Endothelial cell of umbilical vein (primary cell): ENCODE measurements at regions not wholly inside any gene's neighbourhood (a gene's known extent, or its start where the extent isn't known, plus 50 kb on each side); places are given as distances from the start of the nearest gene placed in this dataset.

Source experiments
- BruUV-seq: library from RNA; stranded (reverse); fragments of 400-500 nt; replicated peaks from 2 replicates; lab custom pipeline; 2021; lab: Mats Ljungman, UMichigan
- CTCF ChIA-PET: fragments of 300-600, 350-600 bp; sonication (Branson Sonifier 250); formaldehyde crosslinking; loops from one replicate; lab custom pipeline; 2021; ENCODE audit warnings: antibody characterized with exemption, inconsistent platforms; lab: Charles Lee
- POLR2A ChIA-PET: fragments of 300-600, 350-600 bp; sonication (Branson Sonifier 250); formaldehyde crosslinking; loops from one replicate; lab custom pipeline; 2021; ENCODE audit warnings: antibody characterized with exemption, inconsistent platforms; lab: Charles Lee
- DNase-seq: peaks from one replicate; pipeline ENCODE4 v3.0.0-alpha.2; 2011; ENCODE audit warnings: low read depth, low spot score
- FAIRE-seq: peaks from 2 replicates; lab custom pipeline; 2011; peaks lifted over from hg19 to GRCh38; lab: Jason Lieb, UNC
- H2AFZ ChIP-seq: 2 replicates; pipeline ENCODE4 v1.6.0; 2012; ENCODE audit warnings: low read depth, low read length, control low read depth, inconsistent platforms
- H3K27ac ChIP-seq: 2 replicates; pipeline ENCODE4 v1.5.1; 2011; ENCODE audit warnings: low read depth, mild to moderate bottlenecking, control low read depth, low read length, moderate library complexity; ENCODE audit not compliant: insufficient read depth
- H3K27me3 ChIP-seq, 2 experiments: 2 replicates each; pipeline versions ENCODE4 v1.6.0 to v1.6.1; 2011; ENCODE audit warnings: low read length in 2 of 2, mixed read lengths in 1 of 2; ENCODE audit not compliant: control insufficient read depth in 2 of 2, insufficient read depth in 2 of 2
- H3K36me3 ChIP-seq, 2 experiments: 2 replicates in 1 of 2; 3 replicates in 1 of 2; pipeline ENCODE4 v1.5.1; 2011; ENCODE audit warnings: low read length in 2 of 2, mild to moderate bottlenecking in 1 of 2, moderate library complexity in 1 of 2; ENCODE audit not compliant: control insufficient read depth in 2 of 2, insufficient read depth in 2 of 2; ENCODE audit errors: extremely low read depth in 1 of 2
- H3K4me1 ChIP-seq: 3 replicates; pipeline ENCODE4 v1.5.1; 2011; ENCODE audit warnings: mild to moderate bottlenecking, low read length; ENCODE audit not compliant: control insufficient read depth, insufficient read depth; ENCODE audit errors: extremely low read depth
- H3K4me2 ChIP-seq: 2 replicates; pipeline ENCODE4 v1.6.1; 2011; ENCODE audit warnings: low read length, control low read depth, mixed read lengths; ENCODE audit not compliant: insufficient read depth
- H3K4me3 ChIP-seq, 3 experiments: fragments of 200-600 bp in 1 of 3; sonication (generic), shearing (Covaris generic) in 1 of 3; replicated peaks in 1 of 3; 2 replicates each; pipeline ENCODE4 v1.5.1; 2011 to 2016; ENCODE audit warnings: control low read depth in 3 of 3, low read length in 3 of 3, mild to moderate bottlenecking in 2 of 3, inconsistent platforms in 1 of 3, low read depth in 1 of 3, moderate library complexity in 1 of 3; ENCODE audit not compliant: insufficient read depth in 1 of 3
- H3K79me2 ChIP-seq: 2 replicates; pipeline ENCODE4 v1.6.0; 2012; ENCODE audit warnings: low read length, inconsistent platforms; ENCODE audit not compliant: control insufficient read depth, insufficient read depth
- H3K9ac ChIP-seq: replicated peaks from 2 replicates; pipeline ENCODE3; 2011; ENCODE audit warnings: low read length, control low read depth; ENCODE audit not compliant: insufficient read depth; ENCODE audit errors: extremely low read depth
- H3K9me1 ChIP-seq: replicated peaks from 3 replicates; pipeline ENCODE4 v1.6.0; 2011; ENCODE audit warnings: mild to moderate bottlenecking, low read length; ENCODE audit not compliant: control insufficient read depth, insufficient read depth; ENCODE audit errors: extremely low read depth
- H3K9me3 ChIP-seq: replicated peaks from 2 replicates; pipeline ENCODE4 v1.5.1; 2012; ENCODE audit warnings: low read length, inconsistent platforms; ENCODE audit not compliant: control insufficient read depth, insufficient read depth
- H4K20me1 ChIP-seq: replicated peaks from 2 replicates; pipeline ENCODE3; 2011; ENCODE audit warnings: mild to moderate bottlenecking, low read length; ENCODE audit not compliant: control insufficient read depth, insufficient read depth; ENCODE audit errors: extremely low read depth
- EZH2 ChIP-seq: IDR thresholded peaks from 2 replicates; pipeline ENCODE4 v1.6.1; 2012; ENCODE audit warnings: borderline replicate concordance, low read depth, mild to moderate bottlenecking, moderate library complexity, low read length, inconsistent platforms; ENCODE audit not compliant: severe bottlenecking
- FOS ChIP-seq: IDR thresholded peaks from 2 replicates; pipeline ENCODE4 v1.6.1; 2011; ENCODE audit warnings: mild to moderate bottlenecking, low read length, moderate library complexity, borderline replicate concordance; ENCODE audit not compliant: insufficient read depth
- GATA2 ChIP-seq: IDR thresholded peaks from 2 replicates; pipeline ENCODE4 v1.7.0; 2011; ENCODE audit warnings: low read depth, mild to moderate bottlenecking, moderate library complexity, mixed read lengths, low read length; ENCODE audit not compliant: insufficient read length, insufficient read depth
- JUN ChIP-seq: IDR thresholded peaks from 2 replicates; pipeline ENCODE4 v1.6.1; 2011; ENCODE audit warnings: borderline replicate concordance, low read depth; ENCODE audit not compliant: insufficient read length, insufficient read depth
- MYC ChIP-seq: IDR thresholded peaks from one replicate; pipeline ENCODE4 v1.6.1; 2011; ENCODE audit warnings: mild to moderate bottlenecking, low read depth, low read length
- POLR2A ChIP-seq: IDR thresholded peaks from 2 replicates; pipeline ENCODE4 v1.6.1; 2012; ENCODE audit warnings: low read depth, mild to moderate bottlenecking, control low read depth, low read length
- POLR2AphosphoS5 ChIP-seq: IDR thresholded peaks from 2 replicates; pipeline ENCODE4 v1.6.1; 2012; ENCODE audit warnings: low read depth, mild to moderate bottlenecking, control low read depth, low read length, moderate library complexity; ENCODE audit not compliant: insufficient read depth
- dilution Hi-C: fragments of 300-500 bp; cut with MboI; formaldehyde crosslinking; loops from one replicate; pipeline ENCODE4 v1.15.0; 2019; ENCODE audit warnings: low sequenced_read_pairs; ENCODE audit not compliant: extremely low pct_ligation_motif_present
- intact Hi-C: fragments of 100-400 bp; cut with micrococcal nuclease; formaldehyde crosslinking; loops from one replicate; pipeline ENCODE4 v1.10.0; 2022
- TF ChIP-seq, protein P1 (sequence below), 2 donors: IDR thresholded peaks; 1 replicate in 1 of 2; 2 replicates in 1 of 2; pipeline ENCODE4 v1.5.1; 2011; ENCODE audit warnings: low read length in 2 of 2, mild to moderate bottlenecking in 2 of 2, moderate library complexity in 2 of 2, control low read depth in 1 of 2, inconsistent platforms in 1 of 2, low read depth in 1 of 2; ENCODE audit not compliant: insufficient read depth in 1 of 2; ENCODE audit errors: extremely low read depth in 1 of 2
- TF ChIP-seq, protein P2 (sequence below): IDR thresholded peaks from 2 replicates; pipeline ENCODE4 v1.6.1; 2011; ENCODE audit not compliant: insufficient read depth, insufficient read length

DNA sequence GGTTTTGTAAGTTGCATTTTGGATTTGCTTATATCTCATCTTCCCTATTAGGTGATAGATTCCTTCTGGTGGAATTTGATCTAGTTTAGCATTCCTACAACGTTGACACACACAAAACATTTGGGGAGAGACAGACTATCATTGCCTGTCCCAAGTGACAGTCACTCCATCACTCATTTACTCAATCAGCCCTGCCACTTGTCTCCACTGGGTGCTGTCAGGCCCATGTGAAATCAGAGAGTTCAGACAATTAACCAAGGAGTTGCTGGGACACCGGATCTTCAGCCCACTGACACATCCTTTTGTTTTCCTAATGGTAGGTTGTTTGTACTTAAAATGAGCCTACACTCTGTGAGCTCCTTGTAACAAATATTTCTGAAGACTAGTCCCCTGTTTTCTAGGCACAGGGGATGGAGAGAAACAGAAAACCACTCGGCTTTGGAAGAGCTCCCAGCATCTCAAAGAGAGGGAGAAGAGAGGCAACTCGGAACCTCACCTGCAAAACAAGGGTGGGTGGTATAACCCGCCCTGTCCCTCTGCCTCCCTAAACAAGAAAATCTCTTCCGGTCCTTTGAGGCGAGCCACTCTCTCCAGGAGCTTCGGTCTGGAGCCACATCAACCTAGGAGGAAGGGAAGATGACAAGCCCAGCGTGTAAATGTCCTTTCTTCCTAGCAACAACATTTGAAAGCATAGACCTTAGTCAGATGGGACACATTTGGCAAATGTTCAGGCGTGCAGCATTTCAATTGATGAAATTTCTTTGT, 440.9 kb upstream of the KLF12 start:
- dilution Hi-C loops: no loop called here
- Histone ChIP-seq H3K9me1 (no peaks in the 10 kb centered on the region), H3K4me1 (peaks cover 6% of the 10 kb centered on the region), H3K27me3 (peaks cover 0 to 2% of the 10 kb centered on the region in 2 experiments), H3K4me3 (peak overlapping the region in 2 of 3 experiments; percentile 14 to 19), H3K9ac (no peak overlapping the region), H3K36me3 (no peaks in the 10 kb centered on the region), H3K27ac (no peak overlapping the region), H3K9me3 (no peaks in the 10 kb centered on the region), H3K4me2 (peak overlapping the region; percentile 53), H4K20me1 (no peaks in the 10 kb centered on the region), H3K79me2 (no peaks in the 10 kb centered on the region), H2AFZ (peak overlapping the region; percentile 68)
- no TSS peak for BruUV-seq
- intact Hi-C loops: loop anchor here (5.0 to 10.0 kb wide), 3 partner anchors 107 to 810 kb away; no protein-coding TSS in a partner anchor
- FAIRE-seq: no peak
- POLR2A ChIA-PET: no interaction called here
- no peak for TF ChIP-seq POLR2A
- TF ChIP-seq FOS: no peak
- TF ChIP-seq, protein P1, sequence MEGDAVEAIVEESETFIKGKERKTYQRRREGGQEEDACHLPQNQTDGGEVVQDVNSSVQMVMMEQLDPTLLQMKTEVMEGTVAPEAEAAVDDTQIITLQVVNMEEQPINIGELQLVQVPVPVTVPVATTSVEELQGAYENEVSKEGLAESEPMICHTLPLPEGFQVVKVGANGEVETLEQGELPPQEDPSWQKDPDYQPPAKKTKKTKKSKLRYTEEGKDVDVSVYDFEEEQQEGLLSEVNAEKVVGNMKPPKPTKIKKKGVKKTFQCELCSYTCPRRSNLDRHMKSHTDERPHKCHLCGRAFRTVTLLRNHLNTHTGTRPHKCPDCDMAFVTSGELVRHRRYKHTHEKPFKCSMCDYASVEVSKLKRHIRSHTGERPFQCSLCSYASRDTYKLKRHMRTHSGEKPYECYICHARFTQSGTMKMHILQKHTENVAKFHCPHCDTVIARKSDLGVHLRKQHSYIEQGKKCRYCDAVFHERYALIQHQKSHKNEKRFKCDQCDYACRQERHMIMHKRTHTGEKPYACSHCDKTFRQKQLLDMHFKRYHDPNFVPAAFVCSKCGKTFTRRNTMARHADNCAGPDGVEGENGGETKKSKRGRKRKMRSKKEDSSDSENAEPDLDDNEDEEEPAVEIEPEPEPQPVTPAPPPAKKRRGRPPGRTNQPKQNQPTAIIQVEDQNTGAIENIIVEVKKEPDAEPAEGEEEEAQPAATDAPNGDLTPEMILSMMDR (IDR thresholded peaks at IDR 0.05; ENCODE audit: extremely low read depth in 1 of 2, insufficient read depth in 1 of 2, low read depth in 1 of 2, low read length in 2 of 2): no peak
- TF ChIP-seq POLR2AphosphoS5: no peak
- no peak for TF ChIP-seq MYC
- TF ChIP-seq JUN: no peak
- TF ChIP-seq, protein P2, sequence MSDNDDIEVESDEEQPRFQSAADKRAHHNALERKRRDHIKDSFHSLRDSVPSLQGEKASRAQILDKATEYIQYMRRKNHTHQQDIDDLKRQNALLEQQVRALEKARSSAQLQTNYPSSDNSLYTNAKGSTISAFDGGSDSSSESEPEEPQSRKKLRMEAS: no peak
- TF ChIP-seq EZH2: no peak
- TF ChIP-seq GATA2: no peak
- no peak for DNase-seq
- CTCF ChIA-PET: interaction anchor here (1.5 to 2.3 kb wide), 2 partner anchors 645 to 683 kb away, joined by 4 to 14 read pairs; no protein-coding TSS in a partner anchor
